Lung (tissue), 11 donors: ENCODE measurements at regions not wholly inside any gene's neighbourhood (a gene's known extent, or its start where the extent isn't known, plus 50 kb on each side); places are given as distances from the start of the nearest gene placed in this dataset.
A peak's percentile ranks its signal among the peaks of the same experiment; 100 is the strongest.

Experiments
- ATAC-seq: fragments of 200-7000 bp; cut with Tn5 transposase; one replicate; pipeline ENCODE4 v1.9.1; 2020; ENCODE audit warnings: moderate number of reproducible peaks; ENCODE audit not compliant: insufficient read depth, low FRiP score
- DNase-seq, 3 donors: peaks; one replicate each; pipeline ENCODE4 v3.0.0-alpha.2; 2013 to 2017
- H3K27ac ChIP-seq, 2 donors: one replicate each; pipeline ENCODE4 v1.5.1; 2013; ENCODE audit warnings: mild to moderate bottlenecking in 2 of 2, moderate library complexity in 2 of 2, control low read depth in 1 of 2, inconsistent platforms in 1 of 2, low read depth in 1 of 2, low read length in 1 of 2
- H3K27me3 ChIP-seq, 3 donors: one replicate each; pipeline ENCODE4 v1.5.1; 2013; ENCODE audit warnings: low read length in 2 of 3; ENCODE audit not compliant: control insufficient read depth in 3 of 3, insufficient read depth in 3 of 3
- H3K36me3 ChIP-seq, 4 donors: one replicate each; pipeline ENCODE4 v1.5.1; 2013; ENCODE audit warnings: low read length in 4 of 4, mild to moderate bottlenecking in 1 of 4, moderate library complexity in 1 of 4; ENCODE audit not compliant: control insufficient read depth in 4 of 4, insufficient read depth in 4 of 4
- H3K4me1 ChIP-seq, 5 donors: one replicate each; pipeline ENCODE4 v1.5.1; 2013; ENCODE audit warnings: low read length in 5 of 5, mild to moderate bottlenecking in 2 of 5, moderate library complexity in 1 of 5; ENCODE audit not compliant: control insufficient read depth in 5 of 5, insufficient read depth in 5 of 5
- H3K4me3 ChIP-seq: one replicate; pipeline ENCODE4 v1.5.1; 2013; ENCODE audit warnings: mild to moderate bottlenecking, control low read depth, moderate library complexity
- H3K9ac ChIP-seq, 2 donors: one replicate each; pipeline ENCODE4 v1.5.1; 2013; ENCODE audit warnings: low read length in 2 of 2, control low read depth in 1 of 2; ENCODE audit not compliant: insufficient read depth in 1 of 2
- H3K9me3 ChIP-seq, 4 donors: one replicate each; pipeline ENCODE4 v1.5.1; 2013; ENCODE audit warnings: low read length in 3 of 4, mild to moderate bottlenecking in 1 of 4, moderate library complexity in 1 of 4; ENCODE audit not compliant: control insufficient read depth in 4 of 4, insufficient read depth in 3 of 4
- CTCF ChIP-seq: IDR thresholded peaks from 2 replicates; pipeline ENCODE4 v1.5.1; 2012; ENCODE audit warnings: mild to moderate bottlenecking; ENCODE audit errors: control extremely low read depth, extremely low read depth
- WGBS, 2 donors: extraction: QIAGEN DNeasy Blood & Tissue Kit; methylation state at CpG; one replicate each; pipeline ENCODE4 v1.1.7; 2013; 5-methylcytosine and 5-hydroxymethylcytosine counted together
- donor health status: control.
- donor health status: control.
- donor health status: Bipolar disorder and iron deficiency.
- donor health status: healthy.
- donor health status: DM: yes; HTN: yes; CAD: no.

- ATAC-seq, result no peak
- Histone ChIP-seq H3K4me1 (peaks cover 0 to 2% (median 0%) of the 10 kb centered on the region in 5 donors), H3K9ac (no peak overlapping the region), H3K4me3 (no peak overlapping the region), H3K36me3 (no peaks in the 10 kb centered on the region), H3K9me3 (no peaks in the 10 kb centered on the region), H3K27ac (no peak overlapping the region), H3K27me3 (peaks cover 0 to 2% (median 0%) of the 10 kb centered on the region in 3 donors)
- no peak for TF ChIP-seq CTCF
- WGBS, 2 donors, result 65 to 94% methylated on average over 2 of the region's 2 CpGs
- DNase-seq, result no peak
Measured at GRCh38 chr6:166877906-166878305, 78.4 kb downstream of the RNASET2 start.

GRCh38 chr6:166877349-166877748 is 79.0 kb downstream of the RNASET2 start:
- DNase-seq (no peak), ATAC-seq (no peak)
- H3K9ac ChIP-seq, result no peak overlapping the region
- H3K27me3 ChIP-seq, result peaks cover 0 to 2% (median 0%) of the 10 kb centered on the region in 3 donors
- H3K36me3 ChIP-seq, result no peaks in the 10 kb centered on the region
- no peaks in the 10 kb centered on the region for H3K9me3 ChIP-seq
- no peak overlapping the region for H3K27ac ChIP-seq
- no peak for TF ChIP-seq CTCF
- 93 to 97% methylated on average over 2 of the region's 2 CpGs for WGBS, 2 donors
- H3K4me1 ChIP-seq, result peaks cover 0 to 3% (median 0%) of the 10 kb centered on the region in 5 donors
- H3K4me3 ChIP-seq, result no peak overlapping the region

GRCh38 chr6:166872531-166873009 is 83.8 kb downstream of the RNASET2 start:
- Histone ChIP-seq H3K4me3 (no peak overlapping the region), H3K9me3 (no peaks in the 10 kb centered on the region), H3K4me1 (peaks cover 0 to 3% (median 0%) of the 10 kb centered on the region in 5 donors), H3K9ac (no peak overlapping the region), H3K27ac (no peak overlapping the region), H3K36me3 (no peaks in the 10 kb centered on the region), H3K27me3 (peaks cover 0 to 2% (median 0%) of the 10 kb centered on the region in 3 donors)
- WGBS, 2 donors, result 74 to 90% methylated on average over 9 of the region's 9 CpGs
- DNase-seq (peak in 1 of 3 donors; percentile 15), ATAC-seq (no peak)
- TF ChIP-seq CTCF, result no peak
